ENCODE measurements at regions not wholly inside any gene's neighbourhood (a gene's known extent, or its start where the extent isn't known, plus 50 kb on each side); places are given as distances from the start of the nearest gene placed in this dataset.

GRCh38 chr4:137700751-137701150 is 168.5 kb upstream of the PCDH18 start:
- H3K27ac ChIP-seq, result no peak overlapping the region
- no peaks in the 10 kb centered on the region for H3K36me3 ChIP-seq
- no peaks in the 10 kb centered on the region for H3K27me3 ChIP-seq
- H3K4me1 ChIP-seq, result peaks cover 6% of the 10 kb centered on the region
- WGBS, result 80% methylated on average over 4 of the region's 4 CpGs
- no peak for DNase-seq (ENCODE audit: low spot score in 2 of 2)
- H3K4me3 ChIP-seq, result no peak overlapping the region
- H3K9me3 ChIP-seq, result no peaks in the 10 kb centered on the region
- TF ChIP-seq EP300 (IDR thresholded peaks at IDR 0.05) (no peak), POLR2A (IDR thresholded peaks at IDR 0.05) (no peak), POLR2AphosphoS5 (IDR thresholded peaks at IDR 0.05) (no peak), CTCF (IDR thresholded peaks at IDR 0.05) (no peak)

GRCh38 chr4:137700072-137700471 is 167.8 kb upstream of the PCDH18 start:
- no peak overlapping the region for H3K4me3 ChIP-seq
- no peak overlapping the region for H3K27ac ChIP-seq
- TF ChIP-seq POLR2AphosphoS5 (IDR thresholded peaks at IDR 0.05), result no peak
- no peak for TF ChIP-seq EP300 (IDR thresholded peaks at IDR 0.05)
- no peak for TF ChIP-seq POLR2A (IDR thresholded peaks at IDR 0.05)
- TF ChIP-seq CTCF (IDR thresholded peaks at IDR 0.05), result no peak
- no peaks in the 10 kb centered on the region for H3K9me3 ChIP-seq
- H3K27me3 ChIP-seq, result no peaks in the 10 kb centered on the region
- DNase-seq (ENCODE audit: low spot score in 2 of 2), result no peak
- no peaks in the 10 kb centered on the region for H3K36me3 ChIP-seq
- 64% methylated on average over 1 of the region's 1 CpG for WGBS
- H3K4me1 ChIP-seq, result peaks cover 6% of the 10 kb centered on the region

GRCh38 chr4:137694138-137694537 is 161.8 kb upstream of the PCDH18 start:
- Histone ChIP-seq H3K27me3 (no peaks in the 10 kb centered on the region), H3K4me3 (no peak overlapping the region), H3K27ac (no peak overlapping the region), H3K9me3 (no peaks in the 10 kb centered on the region), H3K4me1 (peaks cover 3% of the 10 kb centered on the region), H3K36me3 (no peaks in the 10 kb centered on the region)
- no peak for DNase-seq (ENCODE audit: low spot score in 2 of 2)
- WGBS, result 74% methylated on average over 1 of the region's 1 CpG
- no peak for TF ChIP-seq CTCF (IDR thresholded peaks at IDR 0.05)
- no peak for TF ChIP-seq POLR2AphosphoS5 (IDR thresholded peaks at IDR 0.05)
- TF ChIP-seq EP300 (IDR thresholded peaks at IDR 0.05), result no peak
- no peak for TF ChIP-seq POLR2A (IDR thresholded peaks at IDR 0.05)

GRCh38 chr4:137693641-137694040 is 161.3 kb upstream of the PCDH18 start:
- no peak for DNase-seq (ENCODE audit: low spot score in 2 of 2)
- Histone ChIP-seq H3K36me3 (no peaks in the 10 kb centered on the region), H3K9me3 (no peaks in the 10 kb centered on the region), H3K4me1 (peaks cover 3% of the 10 kb centered on the region), H3K27ac (no peak overlapping the region), H3K4me3 (no peak overlapping the region), H3K27me3 (no peaks in the 10 kb centered on the region)
- 83% methylated on average over 1 of the region's 1 CpG for WGBS
- TF ChIP-seq POLR2A (IDR thresholded peaks at IDR 0.05) (no peak), POLR2AphosphoS5 (IDR thresholded peaks at IDR 0.05) (no peak), EP300 (IDR thresholded peaks at IDR 0.05) (no peak), CTCF (IDR thresholded peaks at IDR 0.05) (no peak)

GRCh38 chr4:137692205-137692604 is 159.9 kb upstream of the PCDH18 start:
- Histone ChIP-seq H3K9me3 (no peaks in the 10 kb centered on the region), H3K36me3 (no peaks in the 10 kb centered on the region), H3K27me3 (no peaks in the 10 kb centered on the region), H3K4me3 (no peak overlapping the region), H3K4me1 (peaks cover 3% of the 10 kb centered on the region), H3K27ac (no peak overlapping the region)
- no peak for TF ChIP-seq EP300 (IDR thresholded peaks at IDR 0.05)
- no peak for TF ChIP-seq CTCF (IDR thresholded peaks at IDR 0.05)
- no peak for TF ChIP-seq POLR2A (IDR thresholded peaks at IDR 0.05)
- no peak for TF ChIP-seq POLR2AphosphoS5 (IDR thresholded peaks at IDR 0.05)
- no peak for DNase-seq (ENCODE audit: low spot score in 2 of 2)

All from suprapubic skin (tissue), 4 donors.